Effector CD4-positive, alpha-beta T cell (primary cell): ENCODE measurements at regions not wholly inside any gene's neighbourhood (a gene's known extent, or its start where the extent isn't known, plus 50 kb on each side); places are given as distances from the start of the nearest gene placed in this dataset.

ENCODE experiments used
- DNase-seq: peaks from one replicate; pipeline ENCODE4 v3.0.0-alpha.2; 2020

GRCh38 chrX:149272690-149273463 is 232.2 kb downstream of the IDS start:
- DNase-seq = no peak

GRCh38 chrX:149267878-149268813 is 237.0 kb downstream of the IDS start:
- DNase-seq = no peak

- no peak for DNase-seq
These were observed 243.0 kb downstream of the IDS start for GRCh38 chrX:149262086-149262485.

GRCh38 chrX:149259241-149259640 is 245.9 kb downstream of the IDS start:
- no peak for DNase-seq

- no peak for DNase-seq
These were observed 249.2 kb downstream of the IDS start for GRCh38 chrX:149255860-149256259.

GRCh38 chrX:149248073-149248625 is 257.0 kb downstream of the IDS start:
- no peak for DNase-seq

- no peak for DNase-seq
These were observed 274.4 kb downstream of the IDS start for GRCh38 chrX:149230689-149231088.

- DNase-seq = no peak
These were observed 281.3 kb downstream of the IDS start for GRCh38 chrX:149223854-149224253.

- DNase-seq = no peak
These were observed 283.1 kb downstream of the IDS start for GRCh38 chrX:149222040-149222439.

- DNase-seq = no peak
These were observed 283.9 kb downstream of the IDS start for GRCh38 chrX:149221230-149221629.

- DNase-seq = no peak
These were observed 291.8 kb downstream of the IDS start for GRCh38 chrX:149213264-149213663.

GRCh38 chrX:149208307-149208706 is 296.8 kb downstream of the IDS start:
- no peak for DNase-seq

GRCh38 chrX:149207518-149207917 is 297.6 kb downstream of the IDS start:
- no peak for DNase-seq

GRCh38 chrX:149205937-149206336 is 299.2 kb downstream of the IDS start:
- DNase-seq = no peak

- no peak for DNase-seq
These were observed 300.0 kb downstream of the IDS start for GRCh38 chrX:149205081-149205480.

GRCh38 chrX:149199734-149200133 is 305.4 kb downstream of the IDS start:
- DNase-seq = no peak

- DNase-seq = no peak
These were observed 305.9 kb downstream of the IDS start for GRCh38 chrX:149198980-149199732.

GRCh38 chrX:149185087-149185486 is 320.0 kb downstream of the IDS start:
- no peak for DNase-seq

GRCh38 chrX:149161435-149162088 is 343.5 kb downstream of the IDS start:
- DNase-seq = no peak

GRCh38 chrX:149157976-149158375 is 347.1 kb downstream of the IDS start:
- DNase-seq = no peak

- no peak for DNase-seq
These were observed 352.2 kb downstream of the IDS start for GRCh38 chrX:149152941-149153340.
